Stimulated activated CD4-positive, alpha-beta T cell treated with anti-CD3 and anti-CD28 coated beads, Interleukin-12 subunit alpha, Interleukin-12 subunit beta, amount 100 ng/mL, for 4 hours (primary cell): ENCODE measurements at regions not wholly inside any gene's neighbourhood (a gene's known extent, or its start where the extent isn't known, plus 50 kb on each side); places are given as distances from the start of the nearest gene placed in this dataset.

Source experiments
- DNase-seq: peaks from one replicate; pipeline ENCODE4 v3.0.0-alpha.2; 2020

GRCh38 chr2:41079011-41079410, 627.1 kb upstream of the SLC8A1 start:
- no peak for DNase-seq

GRCh38 chr2:41084321-41084720, 632.4 kb upstream of the SLC8A1 start:
- DNase-seq = no peak

- no peak for DNase-seq
Measured at GRCh38 chr2:41087946-41088345, 636.1 kb upstream of the SLC8A1 start.

GRCh38 chr2:41101281-41101680, 649.4 kb upstream of the SLC8A1 start:
- no peak for DNase-seq

- DNase-seq = no peak
Measured at GRCh38 chr2:41109744-41110143, 657.9 kb upstream of the SLC8A1 start.

GRCh38 chr2:41111836-41112627, 660.1 kb upstream of the SLC8A1 start:
- DNase-seq = no peak

GRCh38 chr2:41116106-41116797, 664.4 kb upstream of the SLC8A1 start:
- DNase-seq = no peak

GRCh38 chr2:41119489-41119888, 667.6 kb upstream of the SLC8A1 start:
- DNase-seq = no peak

- DNase-seq = no peak
Measured at GRCh38 chr2:41123341-41123740, 671.5 kb upstream of the SLC8A1 start.

GRCh38 chr2:41127351-41127750, 675.5 kb upstream of the SLC8A1 start:
- no peak for DNase-seq

GRCh38 chr2:41129988-41130387, 678.1 kb upstream of the SLC8A1 start:
- DNase-seq = no peak

- DNase-seq = no peak
Measured at GRCh38 chr2:41137031-41137430, 685.1 kb upstream of the SLC8A1 start.

- DNase-seq = no peak
Measured at GRCh38 chr2:41141146-41141791, 689.4 kb upstream of the SLC8A1 start.

- no peak for DNase-seq
Measured at GRCh38 chr2:41142478-41142877, 690.6 kb upstream of the SLC8A1 start.

GRCh38 chr2:41145066-41145465, 693.2 kb upstream of the SLC8A1 start:
- no peak for DNase-seq

- DNase-seq = no peak
Measured at GRCh38 chr2:41149054-41149453, 697.2 kb upstream of the SLC8A1 start.

GRCh38 chr2:41151746-41152145, 699.9 kb upstream of the SLC8A1 start:
- no peak for DNase-seq

- DNase-seq = no peak
Measured at GRCh38 chr2:41152318-41152717, 700.4 kb upstream of the SLC8A1 start.

- no peak for DNase-seq
Measured at GRCh38 chr2:41160439-41160838, 708.5 kb upstream of the SLC8A1 start.

- DNase-seq = no peak
Measured at GRCh38 chr2:41167014-41167413, 715.1 kb upstream of the SLC8A1 start.

GRCh38 chr2:41169744-41170143, 717.9 kb upstream of the SLC8A1 start:
- DNase-seq = no peak

GRCh38 chr2:41170589-41170988, 718.7 kb upstream of the SLC8A1 start:
- DNase-seq = no peak

GRCh38 chr2:41180387-41180786, 728.5 kb upstream of the SLC8A1 start:
- DNase-seq = no peak

GRCh38 chr2:41182961-41183360, 731.1 kb upstream of the SLC8A1 start:
- no peak for DNase-seq
